ENCODE measurements at regions not wholly inside any gene's neighbourhood (a gene's known extent, or its start where the extent isn't known, plus 50 kb on each side); places are given as distances from the start of the nearest gene placed in this dataset.

- H3K4me1 ChIP-seq (ENCODE audit: low read length): no peaks in the 10 kb centered on the region
- H2AFZ ChIP-seq (ENCODE audit: low read length): no peak overlapping the region
- no peak overlapping the region for H3K4me3 ChIP-seq (ENCODE audit: low read length)
- no peak overlapping the region for H3K4me2 ChIP-seq (ENCODE audit: low read depth, low read length)
- H3K27ac ChIP-seq (ENCODE audit: low read length): no peak overlapping the region
- no peaks in the 10 kb centered on the region for H4K20me1 ChIP-seq (ENCODE audit: insufficient read depth, low read length)
- no peaks in the 10 kb centered on the region for H3F3A ChIP-seq (ENCODE audit: insufficient read depth, low read length)
- H3K27me3 ChIP-seq (replicated peaks; ENCODE audit: insufficient read depth, low read length): no peaks in the 10 kb centered on the region
- H3K36me3 ChIP-seq (replicated peaks; ENCODE audit: insufficient read depth, low read length): no peaks in the 10 kb centered on the region
- H3K9me2 ChIP-seq (replicated peaks; ENCODE audit: insufficient read depth, low read length): no peaks in the 10 kb centered on the region
- H3K9ac ChIP-seq (ENCODE audit: low read length): no peak overlapping the region
- DNase-seq: no peak
- no peaks in the 10 kb centered on the region for H3K79me2 ChIP-seq (ENCODE audit: low read length)
- H3K9me3 ChIP-seq (replicated peaks; ENCODE audit: insufficient read depth, low read length): no peaks in the 10 kb centered on the region
- TF ChIP-seq EZH2phosphoT487 (IDR thresholded peaks at IDR 0.05; ENCODE audit: low read length) (no peak), EZH2 (optimal IDR thresholded peaks at IDR 0.05; ENCODE audit: low read depth, low read length) (no peak), CTCF (IDR thresholded peaks at IDR 0.05; ENCODE audit: low read length) (no peak)
Observed at GRCh38 chr3:57009802-57010201, 50.7 kb upstream of the SPATA12 start.

- TF ChIP-seq CTCF (IDR thresholded peaks at IDR 0.05; ENCODE audit: low read length) (no peak), EZH2 (optimal IDR thresholded peaks at IDR 0.05; ENCODE audit: low read depth, low read length) (no peak), EZH2phosphoT487 (IDR thresholded peaks at IDR 0.05; ENCODE audit: low read length) (no peak)
- Histone ChIP-seq H3K9ac (ENCODE audit: low read length) (no peak overlapping the region), H3K36me3 (replicated peaks; ENCODE audit: insufficient read depth, low read length) (no peaks in the 10 kb centered on the region), H3K9me3 (replicated peaks; ENCODE audit: insufficient read depth, low read length) (no peaks in the 10 kb centered on the region), H4K20me1 (ENCODE audit: insufficient read depth, low read length) (no peaks in the 10 kb centered on the region), H3K79me2 (ENCODE audit: low read length) (no peaks in the 10 kb centered on the region), H3K4me2 (ENCODE audit: low read depth, low read length) (no peak overlapping the region), H3K27ac (ENCODE audit: low read length) (no peak overlapping the region), H3K4me3 (ENCODE audit: low read length) (no peak overlapping the region), H2AFZ (ENCODE audit: low read length) (no peak overlapping the region), H3F3A (ENCODE audit: insufficient read depth, low read length) (no peaks in the 10 kb centered on the region), H3K4me1 (ENCODE audit: low read length) (no peaks in the 10 kb centered on the region), H3K27me3 (replicated peaks; ENCODE audit: insufficient read depth, low read length) (no peaks in the 10 kb centered on the region), H3K9me2 (replicated peaks; ENCODE audit: insufficient read depth, low read length) (no peaks in the 10 kb centered on the region)
- no peak for DNase-seq
Observed at GRCh38 chr3:57009367-57009766, 51.1 kb upstream of the SPATA12 start.

GRCh38 chr3:57007521-57008460 is 52.7 kb upstream of the SPATA12 start:
- no peak for TF ChIP-seq EZH2 (optimal IDR thresholded peaks at IDR 0.05; ENCODE audit: low read depth, low read length)
- no peak for TF ChIP-seq CTCF (IDR thresholded peaks at IDR 0.05; ENCODE audit: low read length)
- no peak for TF ChIP-seq EZH2phosphoT487 (IDR thresholded peaks at IDR 0.05; ENCODE audit: low read length)
- no peak overlapping the region for H3K4me2 ChIP-seq (ENCODE audit: low read depth, low read length)
- no peaks in the 10 kb centered on the region for H4K20me1 ChIP-seq (ENCODE audit: insufficient read depth, low read length)
- no peak overlapping the region for H3K27ac ChIP-seq (ENCODE audit: low read length)
- H3K9me2 ChIP-seq (replicated peaks; ENCODE audit: insufficient read depth, low read length): no peaks in the 10 kb centered on the region
- H3K4me3 ChIP-seq (ENCODE audit: low read length): no peak overlapping the region
- no peak overlapping the region for H3K9ac ChIP-seq (ENCODE audit: low read length)
- no peak overlapping the region for H2AFZ ChIP-seq (ENCODE audit: low read length)
- H3K9me3 ChIP-seq (replicated peaks; ENCODE audit: insufficient read depth, low read length): no peaks in the 10 kb centered on the region
- H3F3A ChIP-seq (ENCODE audit: insufficient read depth, low read length): no peaks in the 10 kb centered on the region
- H3K79me2 ChIP-seq (ENCODE audit: low read length): no peaks in the 10 kb centered on the region
- H3K27me3 ChIP-seq (replicated peaks; ENCODE audit: insufficient read depth, low read length): no peaks in the 10 kb centered on the region
- DNase-seq: no peak
- H3K36me3 ChIP-seq (replicated peaks; ENCODE audit: insufficient read depth, low read length): no peaks in the 10 kb centered on the region
- no peaks in the 10 kb centered on the region for H3K4me1 ChIP-seq (ENCODE audit: low read length)

All from MM.1S (cell line).